ENCODE measurements at regions not wholly inside any gene's neighbourhood (a gene's known extent, or its start where the extent isn't known, plus 50 kb on each side); places are given as distances from the start of the nearest gene placed in this dataset.

GRCh38 chr12:23399402-23399933, 550.0 kb downstream of the SOX5 start:
- intact Hi-C loops (cut with DNase I, micrococcal nuclease): no loop called here
- no peak for ATAC-seq
- TF ChIP-seq, protein P1, sequence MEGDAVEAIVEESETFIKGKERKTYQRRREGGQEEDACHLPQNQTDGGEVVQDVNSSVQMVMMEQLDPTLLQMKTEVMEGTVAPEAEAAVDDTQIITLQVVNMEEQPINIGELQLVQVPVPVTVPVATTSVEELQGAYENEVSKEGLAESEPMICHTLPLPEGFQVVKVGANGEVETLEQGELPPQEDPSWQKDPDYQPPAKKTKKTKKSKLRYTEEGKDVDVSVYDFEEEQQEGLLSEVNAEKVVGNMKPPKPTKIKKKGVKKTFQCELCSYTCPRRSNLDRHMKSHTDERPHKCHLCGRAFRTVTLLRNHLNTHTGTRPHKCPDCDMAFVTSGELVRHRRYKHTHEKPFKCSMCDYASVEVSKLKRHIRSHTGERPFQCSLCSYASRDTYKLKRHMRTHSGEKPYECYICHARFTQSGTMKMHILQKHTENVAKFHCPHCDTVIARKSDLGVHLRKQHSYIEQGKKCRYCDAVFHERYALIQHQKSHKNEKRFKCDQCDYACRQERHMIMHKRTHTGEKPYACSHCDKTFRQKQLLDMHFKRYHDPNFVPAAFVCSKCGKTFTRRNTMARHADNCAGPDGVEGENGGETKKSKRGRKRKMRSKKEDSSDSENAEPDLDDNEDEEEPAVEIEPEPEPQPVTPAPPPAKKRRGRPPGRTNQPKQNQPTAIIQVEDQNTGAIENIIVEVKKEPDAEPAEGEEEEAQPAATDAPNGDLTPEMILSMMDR (IDR thresholded peaks at IDR 0.05): no peak
- no peak overlapping the region for H3K4me3 ChIP-seq
- no peaks in the 10 kb centered on the region for H3K4me1 ChIP-seq (ENCODE audit: low read depth)
- DNase-seq: no peak
- no peaks in the 10 kb centered on the region for H3K9me3 ChIP-seq
- H3K36me3 ChIP-seq (ENCODE audit: low read depth): no peaks in the 10 kb centered on the region

- DNase-seq: no peak
- no peaks in the 10 kb centered on the region for H3K4me1 ChIP-seq (ENCODE audit: low read depth)
- no peak overlapping the region for H3K4me3 ChIP-seq
- intact Hi-C loops (cut with DNase I, micrococcal nuclease): no loop called here
- no peaks in the 10 kb centered on the region for H3K36me3 ChIP-seq (ENCODE audit: low read depth)
- H3K9me3 ChIP-seq: no peaks in the 10 kb centered on the region
- no peak for ATAC-seq
- TF ChIP-seq, protein P1 (IDR thresholded peaks at IDR 0.05): no peak
Observed at GRCh38 chr12:23415180-23415579, 534.3 kb downstream of the SOX5 start.

DNA sequence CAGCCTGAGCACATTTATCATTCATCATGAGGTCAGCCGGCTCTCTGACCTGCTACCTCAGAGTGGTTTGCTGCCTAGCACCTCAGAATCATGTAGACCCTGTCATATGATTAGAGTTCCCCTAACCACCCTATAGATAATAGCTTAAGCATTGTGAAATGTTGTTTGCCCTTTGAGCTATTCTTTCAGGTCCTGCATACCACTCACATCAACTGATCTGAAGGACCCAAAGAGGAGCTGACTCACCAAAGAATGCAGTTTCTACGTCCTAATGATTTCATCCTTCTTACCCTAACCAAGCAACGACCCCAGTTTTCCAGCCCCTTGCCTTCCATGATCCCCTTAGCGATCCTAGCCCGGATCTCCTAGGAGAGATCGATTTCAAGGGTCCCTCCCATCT, 527.9 kb downstream of the SOX5 start:
- no peak overlapping the region for H3K4me3 ChIP-seq
- no peaks in the 10 kb centered on the region for H3K4me1 ChIP-seq (ENCODE audit: low read depth)
- intact Hi-C loops (cut with DNase I, micrococcal nuclease): no loop called here
- H3K9me3 ChIP-seq: no peaks in the 10 kb centered on the region
- DNase-seq (no peak), ATAC-seq (no peak)
- TF ChIP-seq, protein P1 (IDR thresholded peaks at IDR 0.05): no peak
- H3K36me3 ChIP-seq (ENCODE audit: low read depth): no peaks in the 10 kb centered on the region

DNA sequence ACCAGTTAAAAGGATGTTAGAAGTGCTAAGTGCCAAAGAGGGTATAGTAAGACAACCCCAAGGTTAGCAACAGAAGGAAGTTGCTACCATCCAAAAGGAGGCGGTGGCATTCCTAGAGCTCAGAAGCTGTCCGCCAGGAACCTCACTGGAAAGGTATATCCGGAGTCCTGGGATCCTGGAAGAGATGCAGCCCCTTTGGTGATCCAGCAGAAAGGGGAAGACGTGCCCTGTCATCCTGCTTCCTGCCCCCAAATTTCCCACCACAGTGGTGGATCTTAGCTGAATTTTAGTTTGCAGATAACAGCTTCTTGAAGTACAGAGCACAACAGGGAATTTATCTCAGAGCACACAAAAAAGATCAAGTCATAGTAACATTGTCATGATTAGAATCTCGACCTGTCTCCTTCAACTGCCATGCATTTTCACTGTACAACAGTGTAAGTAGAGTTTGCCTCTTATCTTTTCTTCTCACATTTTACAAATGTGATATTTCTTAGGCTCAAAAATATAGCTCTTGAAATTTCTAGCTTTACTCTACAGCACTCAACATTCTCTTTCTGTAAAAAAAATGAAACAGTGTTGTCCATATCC, 526.3 kb downstream of the SOX5 start:
- TF ChIP-seq, protein P1 (IDR thresholded peaks at IDR 0.05): no peak

DNA sequence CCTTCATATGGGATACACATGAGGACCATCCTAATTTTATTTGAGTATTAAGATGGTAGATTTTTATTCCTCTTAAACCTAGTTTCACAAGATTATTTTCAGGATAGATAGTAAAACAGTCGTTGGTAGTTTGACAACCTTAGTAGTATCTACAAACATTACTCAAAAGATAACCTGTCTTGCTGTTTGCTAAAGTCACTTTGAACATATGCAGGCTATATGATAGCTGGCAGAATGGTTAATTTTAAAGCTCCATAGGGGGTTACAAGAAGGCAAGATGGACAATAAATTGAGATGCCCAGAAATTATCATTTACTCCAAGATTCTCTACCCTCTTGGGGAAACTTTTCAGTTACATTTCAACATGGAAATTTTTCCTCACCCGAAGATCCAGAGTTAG, 525.7 kb downstream of the SOX5 start:
- Histone ChIP-seq H3K36me3 (ENCODE audit: low read depth) (no peaks in the 10 kb centered on the region), H3K9me3 (no peaks in the 10 kb centered on the region), H3K4me1 (ENCODE audit: low read depth) (no peaks in the 10 kb centered on the region), H3K4me3 (no peak overlapping the region)
- intact Hi-C loops (cut with DNase I, micrococcal nuclease): no loop called here
- TF ChIP-seq, protein P1 (IDR thresholded peaks at IDR 0.05): no peak
- no peak for ATAC-seq
- DNase-seq: no peak

More for the DNA sequence above, 526.3 kb downstream of the SOX5 start:
- intact Hi-C loops (cut with DNase I, micrococcal nuclease): no loop called here
- Histone ChIP-seq H3K4me3 (no peak overlapping the region), H3K4me1 (ENCODE audit: low read depth) (no peaks in the 10 kb centered on the region), H3K36me3 (ENCODE audit: low read depth) (no peaks in the 10 kb centered on the region), H3K9me3 (no peaks in the 10 kb centered on the region)
- no peak for DNase-seq
- no peak for ATAC-seq

- intact Hi-C loops (cut with DNase I, micrococcal nuclease): no loop called here
- Histone ChIP-seq H3K4me3 (no peak overlapping the region), H3K9me3 (no peaks in the 10 kb centered on the region), H3K4me1 (ENCODE audit: low read depth) (no peaks in the 10 kb centered on the region), H3K36me3 (ENCODE audit: low read depth) (no peaks in the 10 kb centered on the region)
- ATAC-seq (no peak), DNase-seq (no peak)
- TF ChIP-seq, protein P1 (IDR thresholded peaks at IDR 0.05): no peak
Observed at GRCh38 chr12:23424685-23425084, 524.8 kb downstream of the SOX5 start.
